Fibroblast of pulmonary artery (primary cell): ENCODE measurements at regions not wholly inside any gene's neighbourhood (a gene's known extent, or its start where the extent isn't known, plus 50 kb on each side); places are given as distances from the start of the nearest gene placed in this dataset.

Experiments
- DNase-seq: peaks from one replicate; pipeline ENCODE4 v3.0.0-alpha.2; 2010; ENCODE audit warnings: low read depth
- H3K4me3 ChIP-seq: replicated peaks from 2 replicates; pipeline ENCODE4 v1.5.1; 2011; ENCODE audit warnings: low read depth, mild to moderate bottlenecking, control low read depth, low read length, moderate library complexity
- CTCF ChIP-seq: IDR thresholded peaks from 2 replicates; pipeline ENCODE4 v1.5.1; 2011; ENCODE audit warnings: mild to moderate bottlenecking, control low read depth, low read length, inconsistent platforms; ENCODE audit errors: missing control alignments

DNA sequence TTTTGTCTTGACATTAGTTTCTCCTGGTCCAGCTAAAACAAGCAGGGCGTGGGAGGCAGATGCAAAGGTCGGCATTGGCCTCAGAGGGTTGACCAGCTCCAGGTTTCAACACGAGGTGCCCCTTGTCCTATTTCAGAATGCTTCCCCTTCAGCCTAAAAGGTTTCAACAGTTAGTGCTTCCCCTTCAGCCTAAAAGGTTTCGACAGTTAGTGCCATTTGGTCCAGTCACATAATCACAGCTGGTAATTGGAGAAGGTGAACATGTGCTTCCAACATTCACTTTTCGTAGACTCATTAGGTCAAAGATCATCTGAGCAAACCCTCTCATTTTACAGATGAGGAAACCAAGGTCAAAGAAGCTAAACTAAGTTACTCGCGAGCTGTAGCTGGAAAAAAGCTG, 270.3 kb upstream of the MAP3K1 start:
- TF ChIP-seq CTCF = no peak
- no peak for DNase-seq
- H3K4me3 ChIP-seq = no peak overlapping the region

DNA sequence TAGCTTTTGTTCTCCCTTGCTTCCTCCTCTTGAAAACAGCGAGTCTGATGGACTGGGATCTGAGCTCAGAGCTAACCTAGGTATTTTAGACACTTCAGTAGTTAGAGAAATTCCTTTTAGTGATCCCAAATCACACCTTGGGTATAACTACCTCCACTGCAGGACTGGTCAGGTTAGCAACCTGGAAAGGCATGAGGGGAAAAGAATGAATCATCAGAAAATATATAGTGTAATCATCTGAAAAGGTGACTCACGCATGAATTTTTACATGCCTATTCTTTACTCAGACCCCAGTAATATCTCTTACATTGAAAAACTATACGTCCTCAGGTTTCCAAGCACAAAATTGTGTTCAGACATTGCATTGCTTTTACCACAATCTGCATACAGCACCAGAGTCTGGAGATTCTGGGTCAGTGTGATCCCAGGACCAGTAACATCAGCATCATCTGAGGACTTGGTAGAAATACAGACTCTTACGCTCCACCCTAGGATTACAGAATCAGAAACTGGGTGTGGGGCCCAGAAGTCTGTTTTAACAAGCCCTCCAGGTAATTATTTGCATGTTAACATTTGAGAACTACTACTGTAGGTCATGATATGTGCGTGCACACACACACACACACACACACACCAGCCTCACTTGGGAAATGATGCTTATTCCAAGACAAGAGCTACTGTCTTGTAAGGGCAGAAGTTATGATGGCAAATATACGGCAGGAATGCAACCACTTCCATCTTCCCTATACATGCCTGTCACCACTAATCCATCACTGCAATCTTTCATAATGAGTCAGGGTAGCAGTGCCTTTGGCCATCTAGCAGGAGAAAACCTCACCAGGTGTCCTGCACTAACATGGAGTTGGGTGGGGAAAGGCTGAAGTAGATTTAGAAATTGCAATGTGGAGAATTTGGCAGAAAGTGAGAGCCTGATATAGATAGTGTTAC, 271.6 kb upstream of the MAP3K1 start:
- H3K4me3 ChIP-seq = no peak overlapping the region
- TF ChIP-seq CTCF = no peak
- peak; percentile 23 for DNase-seq

DNA sequence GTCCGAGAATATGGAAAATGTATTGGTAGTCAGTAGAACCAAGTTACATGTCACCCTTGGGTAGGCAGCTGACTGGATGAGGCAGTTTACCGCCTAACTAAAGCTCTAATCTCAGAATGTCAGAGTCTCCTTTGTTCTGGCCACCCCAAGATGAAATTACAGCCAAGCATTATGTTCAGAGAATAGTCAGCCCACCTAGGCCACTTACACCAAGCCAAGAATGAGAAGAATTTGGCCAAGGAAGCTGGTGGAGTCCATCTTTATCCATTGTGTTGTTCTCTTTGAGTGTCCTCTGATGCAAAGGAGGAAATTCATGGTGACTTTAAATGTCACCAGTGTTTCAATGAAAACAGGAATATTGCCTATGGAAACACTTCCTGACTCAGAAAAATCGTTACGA, 275.1 kb upstream of the MAP3K1 start:
- no peak for TF ChIP-seq CTCF
- H3K4me3 ChIP-seq = no peak overlapping the region
- no peak for DNase-seq

- DNase-seq = no peak
- H3K4me3 ChIP-seq = no peak overlapping the region
- no peak for TF ChIP-seq CTCF
Observed at GRCh38 chr5:56538580-56538979, 276.8 kb upstream of the MAP3K1 start.

DNA sequence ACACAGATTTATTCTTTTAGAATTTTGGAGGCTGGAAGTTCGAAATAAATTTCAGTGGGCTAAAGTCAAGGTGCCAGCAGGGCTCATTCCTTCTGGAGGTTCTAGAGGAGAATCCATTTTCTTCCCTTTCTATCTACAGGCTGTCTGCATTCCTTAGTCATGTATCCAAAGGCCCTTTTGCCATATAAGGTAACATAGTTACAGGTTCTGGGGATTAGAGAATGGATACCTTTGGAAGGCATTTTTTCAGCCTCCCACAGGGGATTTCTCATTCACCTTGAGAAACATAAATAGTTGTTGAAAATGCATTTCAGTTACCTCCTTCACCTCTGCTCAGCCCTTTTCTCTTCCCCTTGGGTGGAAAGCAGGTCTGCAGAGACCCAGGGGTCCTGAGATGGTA, 280.0 kb upstream of the MAP3K1 start:
- no peak for TF ChIP-seq CTCF
- no peak for DNase-seq
- H3K4me3 ChIP-seq = no peak overlapping the region

DNA sequence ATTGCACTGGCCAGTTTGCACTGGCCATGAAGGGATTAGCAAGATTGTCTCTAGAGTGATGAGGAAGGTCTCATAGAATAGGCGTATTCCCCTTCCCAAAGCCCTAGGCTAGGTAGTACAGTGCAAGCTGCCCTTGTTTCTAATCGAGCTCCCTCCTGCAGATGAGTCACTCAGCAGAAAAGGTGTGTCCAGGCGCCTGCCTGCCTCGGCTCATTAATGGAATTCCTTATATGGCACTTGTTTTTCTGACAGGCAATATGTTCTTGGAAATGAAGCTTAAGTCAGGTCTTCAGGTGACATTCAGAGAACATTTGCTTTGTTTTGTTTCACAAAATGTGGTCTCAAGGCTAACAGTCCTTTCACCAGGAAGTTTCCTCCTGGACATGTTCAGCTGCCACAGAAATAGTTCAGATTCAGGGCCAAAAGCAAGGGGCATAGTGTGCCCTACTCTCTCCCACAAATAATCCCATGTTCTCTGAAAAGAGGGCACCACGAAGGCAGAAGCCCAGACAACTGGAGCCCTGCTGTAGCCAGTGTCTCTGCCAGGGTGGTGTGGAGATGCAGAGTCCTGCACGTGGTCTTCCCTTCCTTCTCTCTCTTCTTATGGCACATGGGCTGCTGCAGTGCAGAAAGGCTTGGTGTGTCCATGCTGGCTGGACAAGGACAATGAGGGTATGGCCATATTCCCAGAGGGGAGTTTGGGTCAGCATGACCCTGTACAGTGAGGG, 281.1 kb upstream of the MAP3K1 start:
- H3K4me3 ChIP-seq = no peak overlapping the region
- TF ChIP-seq CTCF = no peak
- no peak for DNase-seq
